Renal pelvis (tissue), 1 donor: ENCODE measurements at regions not wholly inside any gene's neighbourhood (a gene's known extent, or its start where the extent isn't known, plus 50 kb on each side); places are given as distances from the start of the nearest gene placed in this dataset.

Source experiments
- DNase-seq: peaks from one replicate; pipeline ENCODE4 v3.0.0-alpha.2; 2013

- no peak for DNase-seq
These were observed 288.0 kb downstream of the ADGB start for GRCh38 chr6:146886587-146887446.

- no peak for DNase-seq
These were observed 288.8 kb downstream of the ADGB start for GRCh38 chr6:146887447-146888077.

- DNase-seq: no peak
These were observed 290.5 kb downstream of the ADGB start for GRCh38 chr6:146889303-146889702.

- DNase-seq: no peak
These were observed 291.4 kb downstream of the ADGB start for GRCh38 chr6:146890172-146890571.

- DNase-seq: no peak
These were observed 292.1 kb downstream of the ADGB start for GRCh38 chr6:146890644-146891434.

GRCh38 chr6:146891615-146892265 is 293.0 kb downstream of the ADGB start:
- DNase-seq: no peak

- DNase-seq: no peak
These were observed 293.5 kb downstream of the ADGB start for GRCh38 chr6:146892283-146892612.

- no peak for DNase-seq
These were observed 294.0 kb downstream of the ADGB start for GRCh38 chr6:146892613-146893401.

GRCh38 chr6:146893690-146894089 is 294.9 kb downstream of the ADGB start:
- no peak for DNase-seq

- DNase-seq: no peak
These were observed 295.9 kb downstream of the ADGB start for GRCh38 chr6:146894624-146895023.

- DNase-seq: no peak
These were observed 296.5 kb downstream of the ADGB start for GRCh38 chr6:146895101-146895771.

- DNase-seq: no peak
These were observed 296.9 kb downstream of the ADGB start for GRCh38 chr6:146895772-146896061.

- DNase-seq: no peak
These were observed 297.5 kb downstream of the ADGB start for GRCh38 chr6:146896062-146896813.

GRCh38 chr6:146896960-146897701 is 298.4 kb downstream of the ADGB start:
- DNase-seq: no peak

- DNase-seq: no peak
These were observed 299.5 kb downstream of the ADGB start for GRCh38 chr6:146898069-146898887.

GRCh38 chr6:146898888-146899227 is 300.1 kb downstream of the ADGB start:
- no peak for DNase-seq

- DNase-seq: no peak
These were observed 302.0 kb upstream of the STXBP5 start for GRCh38 chr6:146901940-146902816.

GRCh38 chr6:146902846-146903245 is 301.4 kb upstream of the STXBP5 start:
- no peak for DNase-seq
